Motor neuron (in vitro differentiated cells): ENCODE measurements at regions not wholly inside any gene's neighbourhood (a gene's known extent, or its start where the extent isn't known, plus 50 kb on each side); places are given as distances from the start of the nearest gene placed in this dataset.

ENCODE experiments used
- ATAC-seq, 8 experiments: fragments of 200-7000 bp; cut with Tn5 transposase; replicated peaks in 6 of 8; 2 replicates each; pipeline ENCODE4 v1.8.0; 2021; ENCODE audit warnings: mild to moderate bottlenecking in 8 of 8, moderate library complexity in 8 of 8
- H3K27ac ChIP-seq, 2 donors: fragments of 250-450 bp; sonication (Bioruptor Pico); 2 replicates each; pipeline ENCODE4 v1.9.0; 2021; ENCODE audit warnings: antibody characterized with exemption in 2 of 2, mild to moderate bottlenecking in 2 of 2, moderate library complexity in 1 of 2
- H3K4me1 ChIP-seq, 2 donors: fragments of 250-450 bp; sonication (Bioruptor Pico); replicated peaks in 1 of 2; 2 replicates each; pipeline ENCODE4 v1.6.1; 2021; ENCODE audit warnings: antibody characterized with exemption in 2 of 2, mild to moderate bottlenecking in 2 of 2, moderate library complexity in 1 of 2
- H3K4me3 ChIP-seq, 5 donors: fragments of 250-450 bp; sonication (Bioruptor Pico); 2 replicates each; pipeline ENCODE4 v1.9.0; 2021; ENCODE audit warnings: antibody characterized with exemption in 5 of 5, mild to moderate bottlenecking in 5 of 5, moderate library complexity in 4 of 5
- WGBS, 10 experiments: fragments of 450-650 bp; shearing (Covaris generic); methylation state at CpG; one replicate each; pipeline ENCODE4 v1.0.0; 2022; 5-methylcytosine and 5-hydroxymethylcytosine counted together
- in situ Hi-C, 9 experiments: fragments of 400-800 bp; cut with MboI; loops; one replicate each; pipeline ENCODE4 v1.15.0; 2021; ENCODE audit warnings: low sequenced_read_pairs in 9 of 9, low pct_unique_long_range_greater_than_20kb in 2 of 9; ENCODE audit not compliant: unreplicated experiment in 9 of 9

GRCh38 chr7:3206771-3207191 is 94.3 kb upstream of the SDK1 start:
- in situ Hi-C loops: no loop called here

GRCh38 chr7:3207387-3207902 is 93.6 kb upstream of the SDK1 start:
- peaks cover 0 to 6% of the 10 kb centered on the region in 2 donors for H3K4me1 ChIP-seq
- in situ Hi-C loops: no loop called here
- ATAC-seq: peak in 3 of 8 experiments; percentile 35 to 84 (median 75)
- no peak overlapping the region for H3K27ac ChIP-seq
- 21 to 62% (median 48%) methylated on average over 3 to 11 of the region's 11 CpGs for WGBS, 10 experiments
- H3K4me3 ChIP-seq: no peak overlapping the region

More at GRCh38 chr7:3206771-3207191, 94.3 kb upstream of the SDK1 start:
- no peak overlapping the region for H3K27ac ChIP-seq
- no peak for ATAC-seq
- H3K4me3 ChIP-seq: no peak overlapping the region
- peaks cover 0 to 6% of the 10 kb centered on the region in 2 donors for H3K4me1 ChIP-seq
- WGBS, 10 experiments: 18 to 100% (median 86%) methylated on average over 1 to 5 of the region's 5 CpGs; no CpG with 5 or more reads in 2 of the 10 experiments

GRCh38 chr7:3210531-3210930 is 90.5 kb upstream of the SDK1 start:
- WGBS, 10 experiments: 43 to 100% (median 83%) methylated on average over 1 to 2 of the region's 2 CpGs; no CpG with 5 or more reads in 6 of the 10 experiments
- in situ Hi-C loops: no loop called here
- H3K27ac ChIP-seq: no peak overlapping the region

GRCh38 chr7:3214090-3214413 is 87.0 kb upstream of the SDK1 start:
- no peak for ATAC-seq
- Histone ChIP-seq H3K4me3 (no peak overlapping the region), H3K4me1 (peaks cover 0 to 11% of the 10 kb centered on the region in 2 donors), H3K27ac (no peak overlapping the region)
- WGBS, 10 experiments: 0 to 100% (median 47%) methylated on average over 1 to 4 of the region's 4 CpGs; no CpG with 5 or more reads in 3 of the 10 experiments
- in situ Hi-C loops: no loop called here

More at GRCh38 chr7:3210531-3210930, 90.5 kb upstream of the SDK1 start:
- Histone ChIP-seq H3K4me1 (peaks cover 0 to 6% of the 10 kb centered on the region in 2 donors), H3K4me3 (no peak overlapping the region)
- no peak for ATAC-seq

- WGBS, 10 experiments: 48 to 100% (median 89%) methylated on average over 1 to 11 of the region's 14 CpGs
- Histone ChIP-seq H3K4me1 (peaks cover 0 to 13% of the 10 kb centered on the region in 2 donors), H3K4me3 (no peak overlapping the region), H3K27ac (no peak overlapping the region)
- in situ Hi-C loops: no loop called here
- ATAC-seq: no peak
Measured at GRCh38 chr7:3215624-3216585, 85.1 kb upstream of the SDK1 start.

GRCh38 chr7:3217166-3217565 is 83.9 kb upstream of the SDK1 start:
- 0 to 100% (median 83%) methylated on average over 1 to 2 of the region's 3 CpGs; no CpG with 5 or more reads in 1 of the 10 experiments for WGBS, 10 experiments
- in situ Hi-C loops: no loop called here
- H3K4me1 ChIP-seq: peaks cover 0 to 13% of the 10 kb centered on the region in 2 donors
- no peak overlapping the region for H3K4me3 ChIP-seq
- H3K27ac ChIP-seq: no peak overlapping the region
- ATAC-seq: no peak

- Histone ChIP-seq H3K27ac (no peak overlapping the region), H3K4me1 (peaks cover 0 to 13% of the 10 kb centered on the region in 2 donors), H3K4me3 (no peak overlapping the region)
- ATAC-seq: no peak
- WGBS, 10 experiments: 4 to 60% (median 43%) methylated on average over 2 to 10 of the region's 10 CpGs
- in situ Hi-C loops: no loop called here
Measured at GRCh38 chr7:3218411-3219225, 82.4 kb upstream of the SDK1 start.

GRCh38 chr7:3229904-3230470 is 71.1 kb upstream of the SDK1 start:
- in situ Hi-C loops: no loop called here
- H3K4me3 ChIP-seq: no peak overlapping the region
- 0 to 90% (median 86%) methylated on average over 2 to 7 of the region's 7 CpGs for WGBS, 10 experiments
- ATAC-seq: no peak
- no peak overlapping the region for H3K27ac ChIP-seq
- no peaks in the 10 kb centered on the region for H3K4me1 ChIP-seq

- no peak for ATAC-seq
- Histone ChIP-seq H3K27ac (no peak overlapping the region), H3K4me1 (no peaks in the 10 kb centered on the region), H3K4me3 (no peak overlapping the region)
- WGBS, 10 experiments: 53 to 100% (median 76%) methylated on average over 3 to 8 of the region's 10 CpGs; no CpG with 5 or more reads in 3 of the 10 experiments
- in situ Hi-C loops: no loop called here
Measured at GRCh38 chr7:3230908-3231307, 70.1 kb upstream of the SDK1 start.

- no peaks in the 10 kb centered on the region for H3K4me1 ChIP-seq
- ATAC-seq: no peak
- in situ Hi-C loops: no loop called here
- H3K4me3 ChIP-seq: no peak overlapping the region
- no peak overlapping the region for H3K27ac ChIP-seq
- WGBS, 10 experiments: 10 to 92% (median 62%) methylated on average over 1 to 2 of the region's 2 CpGs; no CpG with 5 or more reads in 6 of the 10 experiments
Measured at GRCh38 chr7:3232228-3232627, 68.8 kb upstream of the SDK1 start.

GRCh38 chr7:3233301-3233700 is 67.8 kb upstream of the SDK1 start:
- in situ Hi-C loops: no loop called here
- Histone ChIP-seq H3K4me1 (no peaks in the 10 kb centered on the region), H3K4me3 (no peak overlapping the region), H3K27ac (no peak overlapping the region)
- 27 to 100% (median 86%) methylated on average over 1 to 7 of the region's 7 CpGs; no CpG with 5 or more reads in 2 of the 10 experiments for WGBS, 10 experiments
- ATAC-seq: no peak

- in situ Hi-C loops: no loop called here
- H3K4me1 ChIP-seq: no peaks in the 10 kb centered on the region
- 100% methylated on average over 1 of the region's 6 CpGs; no CpG with 5 or more reads in 9 of the 10 experiments for WGBS, 10 experiments
- H3K27ac ChIP-seq: no peak overlapping the region
- no peak for ATAC-seq
- H3K4me3 ChIP-seq: no peak overlapping the region
Measured at GRCh38 chr7:3234051-3234450, 67.0 kb upstream of the SDK1 start.
